Activated naive CD8-positive, alpha-beta T cell treated with anti-CD3 and anti-CD28 coated beads, Interleukin-2, amount 50 U/mL, for 16 hours (primary cell): ENCODE measurements at regions not wholly inside any gene's neighbourhood (a gene's known extent, or its start where the extent isn't known, plus 50 kb on each side); places are given as distances from the start of the nearest gene placed in this dataset.

Source experiments
- DNase-seq: peaks from one replicate; pipeline ENCODE4 v3.0.0-alpha.2; 2020; ENCODE audit warnings: low read depth, low spot score

- DNase-seq, result no peak
These were observed 367.2 kb upstream of the DDHD1 start for GRCh38 chr14:53520078-53520928.

- no peak for DNase-seq
These were observed 366.0 kb upstream of the DDHD1 start for GRCh38 chr14:53519137-53519536.

- no peak for DNase-seq
These were observed 364.3 kb upstream of the DDHD1 start for GRCh38 chr14:53517270-53517960.

- no peak for DNase-seq
These were observed 363.2 kb upstream of the DDHD1 start for GRCh38 chr14:53516261-53516774.

- no peak for DNase-seq
These were observed 362.2 kb upstream of the DDHD1 start for GRCh38 chr14:53515276-53515675.

- DNase-seq, result no peak
These were observed 361.1 kb upstream of the DDHD1 start for GRCh38 chr14:53514197-53514596.

GRCh38 chr14:53510281-53510912 lies 357.3 kb upstream of the DDHD1 start:
- no peak for DNase-seq

GRCh38 chr14:53509276-53510244 lies 356.4 kb upstream of the DDHD1 start:
- DNase-seq, result no peak

- no peak for DNase-seq
These were observed 348.5 kb upstream of the DDHD1 start for GRCh38 chr14:53501361-53502211.

GRCh38 chr14:53500191-53500590 lies 347.1 kb upstream of the DDHD1 start:
- DNase-seq, result no peak

GRCh38 chr14:53496668-53497067 lies 343.5 kb upstream of the DDHD1 start:
- DNase-seq, result no peak

GRCh38 chr14:53495846-53496343 lies 342.8 kb upstream of the DDHD1 start:
- no peak for DNase-seq

- no peak for DNase-seq
These were observed 341.5 kb upstream of the DDHD1 start for GRCh38 chr14:53494587-53494986.

- no peak for DNase-seq
These were observed 340.7 kb upstream of the DDHD1 start for GRCh38 chr14:53493860-53494259.

- DNase-seq, result no peak
These were observed 340.2 kb upstream of the DDHD1 start for GRCh38 chr14:53493320-53493719.

- no peak for DNase-seq
These were observed 338.8 kb upstream of the DDHD1 start for GRCh38 chr14:53491884-53492277.

- no peak for DNase-seq
These were observed 338.2 kb upstream of the DDHD1 start for GRCh38 chr14:53491256-53491883.

GRCh38 chr14:53478174-53478573 lies 325.1 kb upstream of the DDHD1 start:
- no peak for DNase-seq

- no peak for DNase-seq
These were observed 320.4 kb upstream of the DDHD1 start for GRCh38 chr14:53473480-53473879.

GRCh38 chr14:53472306-53472705 lies 319.2 kb upstream of the DDHD1 start:
- DNase-seq, result no peak
